NCI-H526 (cell line): ENCODE measurements at regions not wholly inside any gene's neighbourhood (a gene's known extent, or its start where the extent isn't known, plus 50 kb on each side); places are given as distances from the start of the nearest gene placed in this dataset.

ENCODE experiments used
- DNase-seq, 2 experiments: peaks; one replicate each; lab custom pipeline; 2025; lab: John Stamatoyannopoulos, UW

GRCh38 chr21:24737296-24737850 is 869.9 kb downstream of the MRPL39 start:
- DNase-seq = no peak

- DNase-seq = no peak
These were observed 876.6 kb downstream of the MRPL39 start for GRCh38 chr21:24730661-24731060.

- no peak for DNase-seq
These were observed 877.7 kb downstream of the MRPL39 start for GRCh38 chr21:24729568-24729967.

- DNase-seq = no peak
These were observed 879.4 kb downstream of the MRPL39 start for GRCh38 chr21:24727803-24728440.

- peak in 1 of 2 experiments; percentile 24 for DNase-seq
These were observed 890.9 kb downstream of the MRPL39 start for GRCh38 chr21:24716281-24716918.

GRCh38 chr21:24714646-24715200 is 892.6 kb downstream of the MRPL39 start:
- DNase-seq = no peak

- no peak for DNase-seq
These were observed 902.1 kb downstream of the MRPL39 start for GRCh38 chr21:24705201-24705600.

- DNase-seq = no peak
These were observed 913.5 kb downstream of the MRPL39 start for GRCh38 chr21:24693779-24694178.

- no peak for DNase-seq
These were observed 925.8 kb downstream of the MRPL39 start for GRCh38 chr21:24681456-24681855.

GRCh38 chr21:24671901-24672300 is 935.4 kb downstream of the MRPL39 start:
- DNase-seq = no peak

- DNase-seq = no peak
These were observed 948.4 kb downstream of the MRPL39 start for GRCh38 chr21:24658926-24659325.

- DNase-seq = no peak
These were observed 949.3 kb downstream of the MRPL39 start for GRCh38 chr21:24658026-24658425.

GRCh38 chr21:24649691-24650090 is 957.6 kb downstream of the MRPL39 start:
- DNase-seq = no peak

- no peak for DNase-seq
These were observed 970.6 kb downstream of the MRPL39 start for GRCh38 chr21:24636696-24637095.

- DNase-seq = no peak
These were observed 972.5 kb downstream of the MRPL39 start for GRCh38 chr21:24634749-24635148.

GRCh38 chr21:24628536-24628935 is 978.7 kb downstream of the MRPL39 start:
- DNase-seq = peak in 1 of 2 experiments; percentile 21

GRCh38 chr21:24628046-24628445 is 979.2 kb downstream of the MRPL39 start:
- DNase-seq = no peak

- no peak for DNase-seq
These were observed 989.5 kb downstream of the MRPL39 start for GRCh38 chr21:24617819-24618218.

- peak in 1 of 2 experiments; percentile 54 for DNase-seq
These were observed 1013.2 kb downstream of the MRPL39 start for GRCh38 chr21:24594082-24594481.

- no peak for DNase-seq
These were observed 1017.0 kb downstream of the MRPL39 start for GRCh38 chr21:24590261-24590660.

GRCh38 chr21:24583473-24583872 is 1023.8 kb downstream of the MRPL39 start:
- DNase-seq = no peak

GRCh38 chr21:24577301-24577700 is 1030.0 kb downstream of the MRPL39 start:
- no peak for DNase-seq

- DNase-seq = no peak
These were observed 1046.0 kb downstream of the MRPL39 start for GRCh38 chr21:24561291-24561690.
